Lung (tissue), 11 donors: ENCODE measurements at regions not wholly inside any gene's neighbourhood (a gene's known extent, or its start where the extent isn't known, plus 50 kb on each side); places are given as distances from the start of the nearest gene placed in this dataset.
"Not testable (repeated sequence)": the region's sequence is repeated elsewhere in the genome, so short reads cannot be mapped to it uniquely, and the experiment has no call there.

ENCODE experiments used
- ATAC-seq: fragments of 200-7000 bp; cut with Tn5 transposase; one replicate; pipeline ENCODE4 v1.9.1; 2020; ENCODE audit warnings: moderate number of reproducible peaks; ENCODE audit not compliant: insufficient read depth, low FRiP score
- DNase-seq, 3 donors: peaks; one replicate each; pipeline ENCODE4 v3.0.0-alpha.2; 2013 to 2017
- H3K27ac ChIP-seq, 2 donors: one replicate each; pipeline ENCODE4 v1.5.1; 2013; ENCODE audit warnings: mild to moderate bottlenecking in 2 of 2, moderate library complexity in 2 of 2, control low read depth in 1 of 2, inconsistent platforms in 1 of 2, low read depth in 1 of 2, low read length in 1 of 2
- H3K27me3 ChIP-seq, 3 donors: one replicate each; pipeline ENCODE4 v1.5.1; 2013; ENCODE audit warnings: low read length in 2 of 3; ENCODE audit not compliant: control insufficient read depth in 3 of 3, insufficient read depth in 3 of 3
- H3K36me3 ChIP-seq, 4 donors: one replicate each; pipeline ENCODE4 v1.5.1; 2013; ENCODE audit warnings: low read length in 4 of 4, mild to moderate bottlenecking in 1 of 4, moderate library complexity in 1 of 4; ENCODE audit not compliant: control insufficient read depth in 4 of 4, insufficient read depth in 4 of 4
- H3K4me1 ChIP-seq, 5 donors: one replicate each; pipeline ENCODE4 v1.5.1; 2013; ENCODE audit warnings: low read length in 5 of 5, mild to moderate bottlenecking in 2 of 5, moderate library complexity in 1 of 5; ENCODE audit not compliant: control insufficient read depth in 5 of 5, insufficient read depth in 5 of 5
- H3K4me3 ChIP-seq: one replicate; pipeline ENCODE4 v1.5.1; 2013; ENCODE audit warnings: mild to moderate bottlenecking, control low read depth, moderate library complexity
- H3K9ac ChIP-seq, 2 donors: one replicate each; pipeline ENCODE4 v1.5.1; 2013; ENCODE audit warnings: low read length in 2 of 2, control low read depth in 1 of 2; ENCODE audit not compliant: insufficient read depth in 1 of 2
- H3K9me3 ChIP-seq, 4 donors: one replicate each; pipeline ENCODE4 v1.5.1; 2013; ENCODE audit warnings: low read length in 3 of 4, mild to moderate bottlenecking in 1 of 4, moderate library complexity in 1 of 4; ENCODE audit not compliant: control insufficient read depth in 4 of 4, insufficient read depth in 3 of 4
- CTCF ChIP-seq: IDR thresholded peaks from 2 replicates; pipeline ENCODE4 v1.5.1; 2012; ENCODE audit warnings: mild to moderate bottlenecking; ENCODE audit errors: control extremely low read depth, extremely low read depth
- WGBS, 2 donors: extraction: QIAGEN DNeasy Blood & Tissue Kit; methylation state at CpG; one replicate each; pipeline ENCODE4 v1.1.7; 2013; 5-methylcytosine and 5-hydroxymethylcytosine counted together
- donor health status: control.
- donor health status: control.
- donor health status: Bipolar disorder and iron deficiency.
- donor health status: healthy.
- donor health status: DM: yes; HTN: yes; CAD: no.

- H3K9ac ChIP-seq: no peak overlapping the region
- 35 to 39% methylated on average over 3 of the region's 3 CpGs for WGBS, 2 donors
These were observed 95.5 kb upstream of the SETMAR start for GRCh38 chr3:4207672-4208071.

GRCh38 chr3:4208556-4208955 is 94.6 kb upstream of the SETMAR start:
- Histone ChIP-seq H3K4me1 (peaks cover 0 to 2% (median 0%) of the 10 kb centered on the region in 5 donors), H3K27ac (no peak overlapping the region), H3K9ac (no peak overlapping the region), H3K4me3 (no peak overlapping the region), H3K36me3 (no peaks in the 10 kb centered on the region), H3K9me3 (no peaks in the 10 kb centered on the region), H3K27me3 (no peaks in the 10 kb centered on the region)
- WGBS, 2 donors: 81 to 84% methylated on average over 4 of the region's 4 CpGs
- peak in 2 of 3 donors; percentile 51 to 69 for DNase-seq
- no peak for ATAC-seq
- TF ChIP-seq CTCF: no peak

More at GRCh38 chr3:4207672-4208071, 95.5 kb upstream of the SETMAR start:
- H3K4me3 ChIP-seq: no peak overlapping the region
- no peak for DNase-seq
- no peaks in the 10 kb centered on the region for H3K27me3 ChIP-seq
- H3K27ac ChIP-seq: no peak overlapping the region
- H3K4me1 ChIP-seq: peaks cover 0 to 2% (median 0%) of the 10 kb centered on the region in 5 donors
- TF ChIP-seq CTCF: no peak
- ATAC-seq: no peak
- no peaks in the 10 kb centered on the region for H3K9me3 ChIP-seq
- H3K36me3 ChIP-seq: no peaks in the 10 kb centered on the region

- no peak overlapping the region for H3K4me3 ChIP-seq
- H3K36me3 ChIP-seq: no peaks in the 10 kb centered on the region
- peaks cover 0 to 2% (median 0%) of the 10 kb centered on the region in 5 donors for H3K4me1 ChIP-seq
- 57 to 72% methylated on average over 2 of the region's 2 CpGs for WGBS, 2 donors
- DNase-seq (no peak), ATAC-seq (no peak)
- H3K9me3 ChIP-seq: no peaks in the 10 kb centered on the region
- TF ChIP-seq CTCF: no peak
- H3K27ac ChIP-seq: no peak overlapping the region
- no peaks in the 10 kb centered on the region for H3K27me3 ChIP-seq
- no peak overlapping the region for H3K9ac ChIP-seq
These were observed 91.6 kb upstream of the SETMAR start for GRCh38 chr3:4211610-4212009.

- ATAC-seq: not testable (repeated sequence)
These were observed 89.7 kb upstream of the SETMAR start for GRCh38 chr3:4213420-4213819.

GRCh38 chr3:4216974-4217373 is 86.2 kb upstream of the SETMAR start:
- H3K9me3 ChIP-seq, H3K9ac ChIP-seq, H3K27ac ChIP-seq, DNase-seq, H3K4me3 ChIP-seq, ATAC-seq, H3K27me3 ChIP-seq, H3K36me3 ChIP-seq: not testable (repeated sequence)
- peaks cover 0 to 11% (median 4%) of the 10 kb centered on the region in 5 donors for H3K4me1 ChIP-seq
- 90 to 92% methylated on average over 2 of the region's 2 CpGs for WGBS, 2 donors

More at GRCh38 chr3:4213420-4213819, 89.7 kb upstream of the SETMAR start:
- not testable (repeated sequence) for H3K4me1 ChIP-seq, DNase-seq, H3K27ac ChIP-seq, H3K9me3 ChIP-seq, H3K27me3 ChIP-seq, H3K36me3 ChIP-seq, H3K4me3 ChIP-seq, H3K9ac ChIP-seq
